ENCODE measurements at regions not wholly inside any gene's neighbourhood (a gene's known extent, or its start where the extent isn't known, plus 50 kb on each side); places are given as distances from the start of the nearest gene placed in this dataset.

GRCh38 chr18:77772177-77772576 is 522.5 kb downstream of the GALR1 start:
- Histone ChIP-seq H3K27me3 (no peaks in the 10 kb centered on the region), H3K9me3 (no peaks in the 10 kb centered on the region), H3K27ac (no peak overlapping the region), H3K4me3 (no peak overlapping the region), H3K4me1 (no peaks in the 10 kb centered on the region), H3K36me3 (no peaks in the 10 kb centered on the region)
- no peak for DNase-seq
- no peak for TF ChIP-seq EP300 (IDR thresholded peaks at IDR 0.05)
- no peak for TF ChIP-seq CTCF (IDR thresholded peaks at IDR 0.05)
- TF ChIP-seq POLR2AphosphoS5 (IDR thresholded peaks at IDR 0.05) = no peak
- TF ChIP-seq POLR2A (IDR thresholded peaks at IDR 0.05) = no peak
- WGBS, 2 donors = 75 to 82% methylated on average over 5 of the region's 5 CpGs
- intact Hi-C loops (cut with DNase I) = no loop called here

- no peak for DNase-seq
- Histone ChIP-seq H3K27ac (no peak overlapping the region), H3K9me3 (no peaks in the 10 kb centered on the region), H3K36me3 (no peaks in the 10 kb centered on the region), H3K4me3 (no peak overlapping the region), H3K27me3 (no peaks in the 10 kb centered on the region), H3K4me1 (no peaks in the 10 kb centered on the region)
- 87 to 89% methylated on average over 12 of the region's 12 CpGs for WGBS, 2 donors
- TF ChIP-seq CTCF (IDR thresholded peaks at IDR 0.05) (no peak), EP300 (IDR thresholded peaks at IDR 0.05) (no peak), POLR2A (IDR thresholded peaks at IDR 0.05) (no peak), POLR2AphosphoS5 (IDR thresholded peaks at IDR 0.05) (no peak)
- intact Hi-C loops (cut with DNase I) = no loop called here
Observed at GRCh38 chr18:77776104-77776503, 526.5 kb downstream of the GALR1 start.

DNA sequence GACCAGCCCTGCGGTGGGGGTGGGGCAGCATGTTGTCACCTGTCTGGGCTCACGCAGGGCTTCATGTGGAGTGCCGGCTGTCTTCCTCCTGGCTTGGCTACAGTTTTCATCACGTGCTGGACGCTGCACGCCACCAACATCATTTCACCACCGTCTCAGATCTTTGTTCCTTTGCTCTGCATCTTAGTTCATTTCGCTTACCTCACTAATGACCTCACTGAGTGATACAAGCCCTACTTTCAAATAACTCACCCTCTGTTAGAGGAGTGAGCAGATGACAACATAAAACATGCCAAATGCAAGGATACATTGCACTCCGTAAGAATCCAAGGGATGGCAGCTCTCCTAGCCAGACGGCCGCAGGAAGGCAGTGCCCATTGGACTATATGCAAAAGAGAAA is 527.5 kb downstream of the GALR1 start:
- intact Hi-C loops (cut with DNase I) = no loop called here
- H3K9me3 ChIP-seq = no peaks in the 10 kb centered on the region
- H3K27me3 ChIP-seq = no peaks in the 10 kb centered on the region
- no peak for DNase-seq
- no peaks in the 10 kb centered on the region for H3K4me1 ChIP-seq
- TF ChIP-seq POLR2A (IDR thresholded peaks at IDR 0.05) (no peak), POLR2AphosphoS5 (IDR thresholded peaks at IDR 0.05) (no peak), CTCF (IDR thresholded peaks at IDR 0.05) (no peak), EP300 (IDR thresholded peaks at IDR 0.05) (no peak)
- H3K27ac ChIP-seq = no peak overlapping the region
- no peak overlapping the region for H3K4me3 ChIP-seq
- no peaks in the 10 kb centered on the region for H3K36me3 ChIP-seq
- 87 to 91% methylated on average over 11 of the region's 11 CpGs for WGBS, 2 donors

DNA sequence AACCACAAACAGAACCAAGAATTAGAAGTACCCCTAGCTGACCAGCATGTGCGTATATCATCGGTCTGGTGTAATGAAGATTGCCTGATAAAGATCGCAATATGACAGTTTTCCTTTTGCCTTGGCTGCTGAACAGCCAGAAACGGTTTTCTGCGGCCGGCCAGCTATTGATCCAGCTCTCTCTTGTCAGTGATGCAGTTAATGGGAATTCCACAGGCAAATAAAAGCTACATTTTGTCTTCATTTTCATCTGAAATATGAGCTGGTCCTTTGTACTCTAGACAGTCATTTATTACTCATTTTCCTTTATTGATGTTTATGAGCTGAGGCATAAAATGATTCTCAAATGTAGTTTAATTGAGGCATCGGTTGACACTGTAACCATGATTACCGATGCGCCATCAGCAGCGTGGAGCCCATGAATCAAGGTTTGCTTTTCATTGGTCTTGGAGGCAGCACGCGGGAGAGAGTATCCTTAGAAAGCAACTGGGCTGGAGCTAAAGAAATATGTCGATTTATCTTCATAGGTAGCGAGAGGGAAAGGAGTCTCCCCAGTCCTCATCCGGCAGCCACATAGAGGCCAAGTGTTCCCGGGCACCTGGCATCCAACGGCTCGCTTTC is 535.2 kb downstream of the GALR1 start:
- intact Hi-C loops (cut with DNase I) = no loop called here
- H3K36me3 ChIP-seq = no peaks in the 10 kb centered on the region
- H3K27me3 ChIP-seq = no peaks in the 10 kb centered on the region
- TF ChIP-seq CTCF (IDR thresholded peaks at IDR 0.05) (no peak), POLR2A (IDR thresholded peaks at IDR 0.05) (no peak), POLR2AphosphoS5 (IDR thresholded peaks at IDR 0.05) (no peak), EP300 (IDR thresholded peaks at IDR 0.05) (no peak)
- H3K27ac ChIP-seq = no peak overlapping the region
- H3K4me3 ChIP-seq = no peak overlapping the region
- H3K4me1 ChIP-seq = no peaks in the 10 kb centered on the region
- 91 to 92% methylated on average over 18 of the region's 18 CpGs for WGBS, 2 donors
- no peak for DNase-seq
- H3K9me3 ChIP-seq = no peaks in the 10 kb centered on the region

DNA sequence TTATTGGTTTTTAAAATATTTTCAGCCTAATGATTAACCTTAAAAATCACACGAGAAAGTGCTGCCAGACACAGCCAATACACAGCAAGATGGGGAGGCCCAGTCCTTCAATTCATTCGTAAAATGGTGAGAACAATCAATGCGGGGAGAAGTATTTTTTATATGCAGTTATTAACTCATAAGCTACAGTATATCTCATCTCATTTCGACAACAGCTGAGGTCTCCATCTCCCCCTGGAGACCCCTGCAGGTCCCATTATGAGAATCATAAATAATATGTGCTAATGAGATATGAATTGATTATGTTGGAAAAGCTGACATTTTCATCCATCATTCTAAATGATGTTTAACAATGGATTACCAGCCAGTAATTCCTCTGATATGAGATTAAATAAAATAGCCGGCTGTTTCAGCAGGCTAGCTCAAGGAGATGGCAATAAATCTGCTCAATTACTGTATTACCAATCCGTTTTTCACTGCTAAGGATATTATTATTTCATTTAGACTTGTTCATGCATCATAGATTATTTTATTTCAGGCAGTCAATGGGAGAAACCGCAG is 535.8 kb downstream of the GALR1 start:
- intact Hi-C loops (cut with DNase I) = no loop called here
- H3K4me3 ChIP-seq = no peak overlapping the region

More for the DNA sequence above, 535.8 kb downstream of the GALR1 start:
- no peaks in the 10 kb centered on the region for H3K9me3 ChIP-seq
- TF ChIP-seq POLR2AphosphoS5 (IDR thresholded peaks at IDR 0.05) (no peak), POLR2A (IDR thresholded peaks at IDR 0.05) (no peak), EP300 (IDR thresholded peaks at IDR 0.05) (no peak), CTCF (IDR thresholded peaks at IDR 0.05) (no peak)
- H3K4me1 ChIP-seq = no peaks in the 10 kb centered on the region
- no peaks in the 10 kb centered on the region for H3K27me3 ChIP-seq
- no peak overlapping the region for H3K27ac ChIP-seq
- no peak for DNase-seq
- 71 to 79% methylated on average over 7 of the region's 7 CpGs for WGBS, 2 donors
- no peaks in the 10 kb centered on the region for H3K36me3 ChIP-seq

Data from sigmoid colon (tissue), 6 donors.